ENCODE measurements at regions not wholly inside any gene's neighbourhood (a gene's known extent, or its start where the extent isn't known, plus 50 kb on each side); places are given as distances from the start of the nearest gene placed in this dataset.
"Not testable (repeated sequence)": the region's sequence is repeated elsewhere in the genome, so short reads cannot be mapped to it uniquely, and the experiment has no call there.

DNA sequence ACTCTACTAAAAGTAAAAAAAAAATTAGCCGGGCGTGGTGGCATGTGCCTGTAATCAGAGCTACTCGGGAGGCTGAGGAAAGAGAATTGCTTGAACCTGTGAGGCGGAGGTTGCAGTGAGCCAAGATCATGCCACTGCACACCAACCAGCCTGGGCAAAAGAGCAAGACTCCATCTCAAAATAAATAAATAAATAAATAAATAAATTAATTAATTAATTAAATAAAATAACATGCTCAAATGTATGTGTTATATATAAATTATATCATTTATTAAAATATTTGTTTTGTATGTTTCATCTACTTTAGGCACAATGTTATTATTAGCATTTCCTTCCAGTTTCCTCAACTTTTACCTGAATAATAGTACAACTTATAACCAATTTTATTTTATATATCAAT, 229.6 kb downstream of the ALG10 start:
- TF ChIP-seq, protein P1, sequence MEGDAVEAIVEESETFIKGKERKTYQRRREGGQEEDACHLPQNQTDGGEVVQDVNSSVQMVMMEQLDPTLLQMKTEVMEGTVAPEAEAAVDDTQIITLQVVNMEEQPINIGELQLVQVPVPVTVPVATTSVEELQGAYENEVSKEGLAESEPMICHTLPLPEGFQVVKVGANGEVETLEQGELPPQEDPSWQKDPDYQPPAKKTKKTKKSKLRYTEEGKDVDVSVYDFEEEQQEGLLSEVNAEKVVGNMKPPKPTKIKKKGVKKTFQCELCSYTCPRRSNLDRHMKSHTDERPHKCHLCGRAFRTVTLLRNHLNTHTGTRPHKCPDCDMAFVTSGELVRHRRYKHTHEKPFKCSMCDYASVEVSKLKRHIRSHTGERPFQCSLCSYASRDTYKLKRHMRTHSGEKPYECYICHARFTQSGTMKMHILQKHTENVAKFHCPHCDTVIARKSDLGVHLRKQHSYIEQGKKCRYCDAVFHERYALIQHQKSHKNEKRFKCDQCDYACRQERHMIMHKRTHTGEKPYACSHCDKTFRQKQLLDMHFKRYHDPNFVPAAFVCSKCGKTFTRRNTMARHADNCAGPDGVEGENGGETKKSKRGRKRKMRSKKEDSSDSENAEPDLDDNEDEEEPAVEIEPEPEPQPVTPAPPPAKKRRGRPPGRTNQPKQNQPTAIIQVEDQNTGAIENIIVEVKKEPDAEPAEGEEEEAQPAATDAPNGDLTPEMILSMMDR (conservative IDR thresholded peaks at IDR 0.05) = not testable (repeated sequence)
- TF ChIP-seq EZH2 (IDR thresholded peaks at IDR 0.05; ENCODE audit: low read depth) = not testable (repeated sequence)
